Activated B cell treated with CpG ODN at 0.5 μM for 24 hours (primary cell): ENCODE measurements at regions not wholly inside any gene's neighbourhood (a gene's known extent, or its start where the extent isn't known, plus 50 kb on each side); places are given as distances from the start of the nearest gene placed in this dataset.

Experiments
- ATAC-seq: fragments of 200-7000 bp; cut with Tn5 transposase; one replicate; pipeline ENCODE4 v1.10.0; 2021; ENCODE audit warnings: low read depth, mild to moderate bottlenecking, moderate library complexity
- CTCF ChIA-PET: fragments of 350-600 bp; sonication (Branson Sonifier 250); formaldehyde crosslinking; loops from one replicate; lab custom pipeline; 2021; ENCODE audit warnings: antibody characterized with exemption; lab: Charles Lee
- POLR2A ChIA-PET: fragments of 350-600 bp; sonication (Branson Sonifier 250); formaldehyde crosslinking; loops from one replicate; lab custom pipeline; 2021; ENCODE audit warnings: antibody characterized with exemption; lab: Charles Lee
- DNase-seq: peaks from one replicate; pipeline ENCODE4 v3.0.0; 2022
- H3K27ac Mint-ChIP-seq: one replicate; pipeline ENCODE4 v1.8.0; 2020; ENCODE audit warnings: mixed read lengths
- H3K27me3 Mint-ChIP-seq: one replicate; pipeline ENCODE4 v1.8.0; 2021; ENCODE audit warnings: mixed read lengths
- H3K36me3 Mint-ChIP-seq: one replicate; pipeline ENCODE4 v1.8.0; 2021; ENCODE audit warnings: low read depth, mixed read lengths
- H3K4me1 Mint-ChIP-seq: one replicate; pipeline ENCODE4 v1.8.0; 2021; ENCODE audit warnings: mixed read lengths
- H3K4me3 Mint-ChIP-seq: one replicate; pipeline ENCODE4 v1.8.0; 2020; ENCODE audit warnings: mild to moderate bottlenecking, mixed read lengths
- H3K9me3 Mint-ChIP-seq: one replicate; pipeline ENCODE4 v1.8.0; 2020; ENCODE audit warnings: mixed read lengths
- intact Hi-C: fragments of 100-400 bp; cut with micrococcal nuclease; formaldehyde crosslinking; loops from one replicate; pipeline ENCODE4 v1.15.1; 2024
- TF ChIP-seq, protein P1 (sequence below): fragments of 200-600 bp; IDR thresholded peaks from one replicate; pipeline ENCODE4 v1.8.0; 2022; ENCODE audit warnings: antibody characterized with exemption, mild to moderate bottlenecking

DNA sequence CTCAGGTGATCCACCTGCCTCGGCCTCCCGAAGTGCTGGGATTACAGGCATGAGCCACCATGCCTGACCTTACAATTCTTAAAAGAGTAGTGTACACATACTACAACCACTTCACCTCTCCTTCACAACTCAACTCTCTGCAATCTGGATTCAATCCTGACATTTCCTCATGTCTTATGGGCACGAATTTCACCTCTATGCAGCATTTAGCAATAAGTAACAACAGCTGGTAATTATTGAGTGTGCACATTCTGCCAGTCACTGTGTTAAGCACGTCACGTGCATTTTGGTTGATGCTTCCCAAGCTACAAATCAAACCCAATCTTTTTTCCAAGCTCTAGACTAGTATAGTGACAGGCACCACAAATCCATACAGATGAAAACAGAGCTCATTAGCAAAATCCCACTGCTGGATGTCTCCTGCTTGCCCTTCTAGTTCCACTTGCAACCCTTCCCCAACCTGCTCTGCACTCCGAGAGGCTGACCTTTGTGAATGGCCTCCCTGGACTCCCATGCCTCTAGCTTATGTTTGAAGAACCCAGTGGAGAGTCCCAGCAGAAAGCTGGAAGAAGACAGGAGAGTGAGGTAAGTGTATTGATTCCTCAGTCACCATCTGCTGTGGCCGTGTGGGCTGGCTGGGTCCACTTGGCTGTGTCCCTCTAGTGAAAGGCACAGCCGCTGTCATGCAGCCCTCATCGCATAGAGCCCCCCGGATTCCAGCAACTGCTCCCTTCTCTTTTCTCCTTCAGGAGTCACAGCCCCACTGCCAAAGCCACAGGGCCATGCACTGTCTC lies 176.5 kb downstream of the MEX3B start:
- Mint-ChIP-seq H3K36me3 (no peaks in the 10 kb centered on the region), H3K4me1 (peaks cover 27% of the 10 kb centered on the region), H3K9me3 (no peaks in the 10 kb centered on the region), H3K27ac (no peak overlapping the region), H3K27me3 (peaks cover 5% of the 10 kb centered on the region), H3K4me3 (no peak overlapping the region)
- ChIA-PET POLR2A (no interaction called here), CTCF (no interaction called here)
- DNase-seq (no peak), ATAC-seq (no peak)
- intact Hi-C loops = no loop called here
- TF ChIP-seq, protein P1, sequence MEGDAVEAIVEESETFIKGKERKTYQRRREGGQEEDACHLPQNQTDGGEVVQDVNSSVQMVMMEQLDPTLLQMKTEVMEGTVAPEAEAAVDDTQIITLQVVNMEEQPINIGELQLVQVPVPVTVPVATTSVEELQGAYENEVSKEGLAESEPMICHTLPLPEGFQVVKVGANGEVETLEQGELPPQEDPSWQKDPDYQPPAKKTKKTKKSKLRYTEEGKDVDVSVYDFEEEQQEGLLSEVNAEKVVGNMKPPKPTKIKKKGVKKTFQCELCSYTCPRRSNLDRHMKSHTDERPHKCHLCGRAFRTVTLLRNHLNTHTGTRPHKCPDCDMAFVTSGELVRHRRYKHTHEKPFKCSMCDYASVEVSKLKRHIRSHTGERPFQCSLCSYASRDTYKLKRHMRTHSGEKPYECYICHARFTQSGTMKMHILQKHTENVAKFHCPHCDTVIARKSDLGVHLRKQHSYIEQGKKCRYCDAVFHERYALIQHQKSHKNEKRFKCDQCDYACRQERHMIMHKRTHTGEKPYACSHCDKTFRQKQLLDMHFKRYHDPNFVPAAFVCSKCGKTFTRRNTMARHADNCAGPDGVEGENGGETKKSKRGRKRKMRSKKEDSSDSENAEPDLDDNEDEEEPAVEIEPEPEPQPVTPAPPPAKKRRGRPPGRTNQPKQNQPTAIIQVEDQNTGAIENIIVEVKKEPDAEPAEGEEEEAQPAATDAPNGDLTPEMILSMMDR = no peak

DNA sequence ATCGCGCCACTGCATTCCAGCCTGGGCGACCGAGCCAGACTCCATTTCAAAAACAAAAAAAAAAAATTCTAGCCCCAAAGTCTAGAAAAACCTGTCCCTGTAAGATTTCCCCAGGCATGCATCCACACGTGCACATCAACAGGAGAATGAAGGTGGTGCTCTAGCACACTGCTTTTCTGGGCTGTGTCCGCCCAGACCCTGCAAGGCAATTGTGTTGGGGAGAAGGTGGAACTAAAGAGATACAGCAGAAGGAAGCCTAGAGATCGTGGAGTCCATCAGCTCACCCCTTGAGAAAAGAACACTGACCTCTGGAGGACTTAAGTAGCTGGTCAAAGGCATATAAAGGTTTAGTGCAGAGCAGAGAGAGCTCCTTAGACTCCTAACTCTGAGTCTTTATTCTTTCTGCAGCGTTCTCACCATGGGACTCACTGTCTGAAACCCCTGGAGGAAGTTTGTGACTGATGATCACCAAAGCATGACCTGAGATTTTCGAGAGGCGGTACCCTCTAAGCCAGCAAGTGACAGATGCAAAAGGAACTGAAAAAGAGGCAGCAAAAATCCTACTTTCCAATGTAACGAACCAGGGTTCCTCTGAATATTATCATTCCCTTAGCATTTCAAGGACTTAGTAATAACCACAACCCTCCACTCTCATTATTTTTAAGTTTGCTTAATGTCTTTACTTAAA lies 179.8 kb downstream of the MEX3B start:
- POLR2A ChIA-PET = no interaction called here
- peaks cover 5% of the 10 kb centered on the region for H3K27me3 Mint-ChIP-seq
- ATAC-seq = peak; percentile 97

DNA sequence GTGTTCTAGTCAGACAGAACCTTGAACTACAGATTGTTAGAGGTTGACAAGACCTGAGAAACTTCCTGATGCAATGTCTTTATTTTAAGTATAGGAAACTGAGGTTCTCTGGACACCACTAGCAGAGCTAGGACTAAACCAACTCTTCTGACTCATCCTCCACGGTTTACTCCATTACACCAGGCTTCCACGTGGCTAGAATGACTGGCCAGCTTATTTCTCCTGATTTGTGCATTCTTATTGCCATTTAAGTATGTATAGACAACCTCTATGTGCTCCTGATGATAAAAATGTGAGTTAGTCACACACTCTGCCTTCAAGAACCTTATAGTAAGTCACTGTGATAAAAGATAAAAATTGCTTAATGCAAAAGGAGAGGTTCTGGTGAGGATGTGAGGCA lies 182.7 kb downstream of the MEX3B start:
- POLR2A ChIA-PET = no interaction called here
- no peak overlapping the region for H3K4me3 Mint-ChIP-seq

More for the DNA sequence above, 179.8 kb downstream of the MEX3B start:
- no peak overlapping the region for H3K27ac Mint-ChIP-seq
- peaks cover 27% of the 10 kb centered on the region for H3K4me1 Mint-ChIP-seq
- TF ChIP-seq, protein P1 = no peak
- CTCF ChIA-PET = no interaction called here
- DNase-seq = no peak
- no peaks in the 10 kb centered on the region for H3K36me3 Mint-ChIP-seq
- H3K4me3 Mint-ChIP-seq = peak overlapping the region; percentile 33
- no peaks in the 10 kb centered on the region for H3K9me3 Mint-ChIP-seq
- intact Hi-C loops = no loop called here

DNA sequence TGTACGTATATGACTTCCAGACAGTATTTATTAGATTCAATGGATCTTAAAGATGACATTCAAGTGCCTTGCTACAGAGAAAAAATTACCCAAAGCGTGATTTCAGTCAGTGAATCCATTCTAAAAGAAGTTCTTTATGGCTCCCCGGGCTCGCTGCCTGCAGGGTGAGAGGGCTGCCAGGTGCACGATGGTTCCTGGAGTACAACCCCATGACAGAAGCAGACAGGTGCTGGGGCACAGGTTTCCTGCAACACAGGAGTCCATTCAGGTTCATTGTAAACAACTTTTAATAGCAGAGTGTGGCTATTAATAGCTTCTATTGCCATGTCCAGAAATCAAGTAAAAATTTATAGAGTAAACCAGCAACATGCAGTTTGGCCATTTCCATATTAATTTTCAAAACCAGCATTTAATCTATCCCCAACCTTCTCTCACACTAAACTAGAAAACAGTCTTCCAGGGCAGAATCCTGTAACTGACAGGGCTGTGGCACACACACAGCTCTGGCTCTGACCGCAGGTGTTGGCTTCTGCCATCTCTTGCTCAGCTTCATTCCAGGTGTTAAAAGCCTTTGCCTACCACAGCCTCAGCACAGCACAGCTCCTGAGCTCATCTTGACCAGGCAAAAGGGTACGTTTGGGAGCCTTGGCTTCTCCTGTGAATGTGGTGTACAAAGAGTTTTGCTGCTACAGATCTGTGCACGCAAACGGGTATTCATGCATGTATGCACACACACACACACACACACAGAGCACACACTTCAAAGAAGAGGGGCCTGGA lies 185.9 kb downstream of the MEX3B start:
- no peak for DNase-seq
- Mint-ChIP-seq H3K4me1 (peaks cover 4% of the 10 kb centered on the region), H3K27me3 (peaks cover 2% of the 10 kb centered on the region), H3K36me3 (no peaks in the 10 kb centered on the region), H3K27ac (no peak overlapping the region), H3K4me3 (no peak overlapping the region), H3K9me3 (no peaks in the 10 kb centered on the region)
- ChIA-PET CTCF (no interaction called here), POLR2A (no interaction called here)
- TF ChIP-seq, protein P1 = no peak
- ATAC-seq = no peak
- intact Hi-C loops = no loop called here

More for the DNA sequence above, 182.7 kb downstream of the MEX3B start:
- peaks cover 2% of the 10 kb centered on the region for H3K27me3 Mint-ChIP-seq
- TF ChIP-seq, protein P1 = no peak
- no peaks in the 10 kb centered on the region for H3K36me3 Mint-ChIP-seq
- no peak for ATAC-seq
- H3K27ac Mint-ChIP-seq = no peak overlapping the region
- DNase-seq = no peak
- CTCF ChIA-PET = no interaction called here
- intact Hi-C loops = no loop called here
- H3K9me3 Mint-ChIP-seq = no peaks in the 10 kb centered on the region
- H3K4me1 Mint-ChIP-seq = peaks cover 29% of the 10 kb centered on the region

DNA sequence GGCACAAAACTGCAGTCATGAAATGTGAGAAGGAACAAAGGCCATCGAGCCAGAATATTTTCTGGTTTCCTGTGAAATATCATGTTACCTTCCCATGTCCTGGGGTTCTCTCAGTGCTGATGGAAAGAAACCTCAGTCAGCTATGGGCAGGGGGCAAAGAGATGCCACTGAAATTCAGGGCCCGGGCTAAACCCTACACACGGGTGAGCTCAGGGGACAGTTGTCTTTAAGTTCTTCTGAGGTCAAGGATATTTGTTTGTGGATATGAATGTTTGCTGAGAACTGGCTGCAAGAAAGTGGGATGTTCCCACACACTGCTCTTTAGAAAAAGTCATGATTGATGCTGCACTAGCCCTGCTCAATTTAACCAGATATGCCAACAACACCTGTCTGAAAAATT lies 187.2 kb downstream of the MEX3B start:
- Mint-ChIP-seq H3K9me3 (no peaks in the 10 kb centered on the region), H3K27me3 (peaks cover 2% of the 10 kb centered on the region)

More for the DNA sequence above, 187.2 kb downstream of the MEX3B start:
- Mint-ChIP-seq H3K27ac (no peak overlapping the region), H3K36me3 (no peaks in the 10 kb centered on the region), H3K4me3 (no peak overlapping the region), H3K4me1 (peaks cover 2% of the 10 kb centered on the region)
- DNase-seq (no peak), ATAC-seq (no peak)
- ChIA-PET CTCF (no interaction called here), POLR2A (no interaction called here)
- TF ChIP-seq, protein P1 = no peak
- intact Hi-C loops = no loop called here
